ENCODE measurements at regions not wholly inside any gene's neighbourhood (a gene's known extent, or its start where the extent isn't known, plus 50 kb on each side); places are given as distances from the start of the nearest gene placed in this dataset.

GRCh38 chr3:13177236-13177635 is 104.0 kb upstream of the IQSEC1 start:
- TF ChIP-seq CTCF (IDR thresholded peaks at IDR 0.05; ENCODE audit: insufficient read depth, low read length, poor library complexity, severe bottlenecking) = no peak
- DNase-seq (ENCODE audit: low read depth) = no peak

GRCh38 chr3:13176445-13176844 is 103.2 kb upstream of the IQSEC1 start:
- no peak for DNase-seq (ENCODE audit: low read depth)
- Histone ChIP-seq H3K4me3 (ENCODE audit: low read depth, low read length) (no peak overlapping the region), H3K27me3 (ENCODE audit: control insufficient read depth, insufficient read depth, low read length) (peaks cover 2% of the 10 kb centered on the region), H3K36me3 (ENCODE audit: control insufficient read depth, insufficient read depth, low read length) (no peaks in the 10 kb centered on the region)
- TF ChIP-seq CTCF (IDR thresholded peaks at IDR 0.05; ENCODE audit: insufficient read depth, low read length, poor library complexity, severe bottlenecking) = no peak

More at GRCh38 chr3:13177236-13177635, 104.0 kb upstream of the IQSEC1 start:
- no peak overlapping the region for H3K4me3 ChIP-seq (ENCODE audit: low read depth, low read length)
- H3K27me3 ChIP-seq (ENCODE audit: control insufficient read depth, insufficient read depth, low read length) = peaks cover 2% of the 10 kb centered on the region
- H3K36me3 ChIP-seq (ENCODE audit: control insufficient read depth, insufficient read depth, low read length) = no peaks in the 10 kb centered on the region

GRCh38 chr3:13174803-13175135 is 101.5 kb upstream of the IQSEC1 start:
- Histone ChIP-seq H3K27me3 (ENCODE audit: control insufficient read depth, insufficient read depth, low read length) (peaks cover 2% of the 10 kb centered on the region), H3K4me3 (ENCODE audit: low read depth, low read length) (no peak overlapping the region), H3K36me3 (ENCODE audit: control insufficient read depth, insufficient read depth, low read length) (no peaks in the 10 kb centered on the region)
- TF ChIP-seq CTCF (IDR thresholded peaks at IDR 0.05; ENCODE audit: insufficient read depth, low read length, poor library complexity, severe bottlenecking) = no peak
- no peak for DNase-seq (ENCODE audit: low read depth)

- H3K4me3 ChIP-seq (ENCODE audit: low read depth, low read length) = no peak overlapping the region
- DNase-seq (ENCODE audit: low read depth) = no peak
- no peaks in the 10 kb centered on the region for H3K36me3 ChIP-seq (ENCODE audit: control insufficient read depth, insufficient read depth, low read length)
- H3K27me3 ChIP-seq (ENCODE audit: control insufficient read depth, insufficient read depth, low read length) = peaks cover 2% of the 10 kb centered on the region
- TF ChIP-seq CTCF (IDR thresholded peaks at IDR 0.05; ENCODE audit: insufficient read depth, low read length, poor library complexity, severe bottlenecking) = no peak
Observed at GRCh38 chr3:13174011-13174802, 101.0 kb upstream of the IQSEC1 start.

- no peak overlapping the region for H3K4me3 ChIP-seq (ENCODE audit: low read depth, low read length)
- H3K36me3 ChIP-seq (ENCODE audit: control insufficient read depth, insufficient read depth, low read length) = no peaks in the 10 kb centered on the region
- TF ChIP-seq CTCF (IDR thresholded peaks at IDR 0.05; ENCODE audit: insufficient read depth, low read length, poor library complexity, severe bottlenecking) = no peak
- DNase-seq (ENCODE audit: low read depth) = no peak
- H3K27me3 ChIP-seq (ENCODE audit: control insufficient read depth, insufficient read depth, low read length) = peaks cover 5% of the 10 kb centered on the region
Observed at GRCh38 chr3:13173186-13173585, 100.0 kb upstream of the IQSEC1 start.

- TF ChIP-seq CTCF (IDR thresholded peaks at IDR 0.05; ENCODE audit: insufficient read depth, low read length, poor library complexity, severe bottlenecking) = no peak
- DNase-seq (ENCODE audit: low read depth) = no peak
- no peaks in the 10 kb centered on the region for H3K36me3 ChIP-seq (ENCODE audit: control insufficient read depth, insufficient read depth, low read length)
- H3K4me3 ChIP-seq (ENCODE audit: low read depth, low read length) = no peak overlapping the region
- H3K27me3 ChIP-seq (ENCODE audit: control insufficient read depth, insufficient read depth, low read length) = peaks cover 5% of the 10 kb centered on the region
Observed at GRCh38 chr3:13172644-13173013, 99.4 kb upstream of the IQSEC1 start.
